Body of pancreas (tissue), 4 donors: ENCODE measurements at regions not wholly inside any gene's neighbourhood (a gene's known extent, or its start where the extent isn't known, plus 50 kb on each side); places are given as distances from the start of the nearest gene placed in this dataset.
A peak's percentile ranks its signal among the peaks of the same experiment; 100 is the strongest.

Source experiments
- ATAC-seq: fragments of 150-250 bp; one replicate; pipeline ENCODE4 v1.9.1; 2016
- DNase-seq, 4 donors: peaks; one replicate each; pipeline ENCODE4 v3.0.0-alpha.2; 2019
- H3K27ac ChIP-seq, 4 donors: fragments of 200-600 bp; sonication (generic); 1 replicate in 3 of 4; 2 replicates in 1 of 4; pipeline versions ENCODE4 v1.5.1 to v1.6.1; 2016 to 2019; ENCODE audit warnings: mild to moderate bottlenecking in 1 of 4, mixed read lengths in 1 of 4, moderate library complexity in 1 of 4
- H3K27me3 ChIP-seq, 2 donors: fragments of 200-600 bp; sonication (generic); one replicate each; pipeline ENCODE4 v1.6.0; 2016; ENCODE audit warnings: mild to moderate bottlenecking in 1 of 2
- H3K36me3 ChIP-seq, 2 donors: fragments of 200-600 bp; sonication (generic); replicated peaks in 1 of 2; 2 replicates each; pipeline ENCODE4 v1.5.1; 2016; ENCODE audit warnings: low read depth in 2 of 2; ENCODE audit not compliant: insufficient read depth in 1 of 2
- H3K4me1 ChIP-seq: fragments of 200-600 bp; sonication (generic); one replicate; pipeline ENCODE4 v1.6.0; 2016
- H3K4me3 ChIP-seq, 2 donors: fragments of 200-600 bp; sonication (generic); 1 replicate in 1 of 2; 2 replicates in 1 of 2; pipeline ENCODE4 v1.5.1; 2016 to 2019
- H3K9me3 ChIP-seq, 3 donors: fragments of 200-600 bp; sonication (generic); 1 replicate in 2 of 3; 2 replicates in 1 of 3; pipeline ENCODE4 v1.5.1; 2016
- CTCF ChIP-seq, 7 experiments: fragments of 450-650 bp in 4 of 7; fragments of 200-600 bp in 3 of 7; sonication (generic) in 3 of 7; IDR thresholded peaks; one replicate each; pipeline ENCODE4 v1.5.1; 2016 to 2019; ENCODE audit warnings: antibody characterized with exemption in 7 of 7
- POLR2A ChIP-seq, 3 donors: fragments of 450-650 bp; IDR thresholded peaks; one replicate each; pipeline ENCODE4 v1.6.1; 2016; ENCODE audit warnings: antibody characterized with exemption in 3 of 3, mild to moderate bottlenecking in 2 of 3
- WGBS, 2 donors: methylation state at CpG; one replicate each; pipeline ENCODE4 v1.1.5; 2017; 5-methylcytosine and 5-hydroxymethylcytosine counted together
- intact Hi-C: fragments of 100-400 bp; cut with DNase I; formaldehyde crosslinking; loops from one replicate; pipeline ENCODE4 v1.15.1; 2023

DNA sequence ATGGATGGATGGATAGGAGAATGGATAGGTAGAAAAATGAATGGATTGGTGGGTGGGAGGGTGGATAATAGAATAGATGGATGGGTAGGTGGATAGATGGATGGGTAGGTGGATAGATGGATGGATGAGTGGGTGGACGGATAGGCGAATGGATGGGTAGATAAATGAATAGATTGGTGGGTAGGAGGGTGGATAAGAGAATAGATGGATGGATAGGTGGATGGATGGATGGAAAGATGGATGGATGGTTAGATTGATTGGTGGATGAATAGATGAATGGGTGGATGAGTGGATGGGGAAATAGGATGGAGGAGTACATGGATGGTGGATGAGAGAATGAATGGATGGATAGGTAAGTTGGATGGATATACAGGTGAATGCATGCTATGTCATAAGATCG lies 110.5 kb downstream of the CEBPB start:
- H3K4me1 ChIP-seq, result peaks cover 22% of the 10 kb centered on the region
- DNase-seq, result no peak
- intact Hi-C loops, result no loop called here

GRCh38 chr20:50301712-50302111 lies 111.1 kb downstream of the CEBPB start:
- ATAC-seq (no peak), DNase-seq (no peak)
- intact Hi-C loops, result no loop called here

More for the DNA sequence above, 110.5 kb downstream of the CEBPB start:
- no peak for ATAC-seq
- no peaks in the 10 kb centered on the region for H3K36me3 ChIP-seq
- H3K9me3 ChIP-seq, result no peaks in the 10 kb centered on the region
- H3K27me3 ChIP-seq, result no peaks in the 10 kb centered on the region
- 78 to 81% methylated on average over 3 of the region's 3 CpGs for WGBS, 2 donors
- H3K27ac ChIP-seq, result no peak overlapping the region
- no peak overlapping the region for H3K4me3 ChIP-seq
- TF ChIP-seq POLR2A (IDR thresholded peaks at IDR 0.05) (no peak), CTCF (IDR thresholded peaks at IDR 0.05) (no peak)

DNA sequence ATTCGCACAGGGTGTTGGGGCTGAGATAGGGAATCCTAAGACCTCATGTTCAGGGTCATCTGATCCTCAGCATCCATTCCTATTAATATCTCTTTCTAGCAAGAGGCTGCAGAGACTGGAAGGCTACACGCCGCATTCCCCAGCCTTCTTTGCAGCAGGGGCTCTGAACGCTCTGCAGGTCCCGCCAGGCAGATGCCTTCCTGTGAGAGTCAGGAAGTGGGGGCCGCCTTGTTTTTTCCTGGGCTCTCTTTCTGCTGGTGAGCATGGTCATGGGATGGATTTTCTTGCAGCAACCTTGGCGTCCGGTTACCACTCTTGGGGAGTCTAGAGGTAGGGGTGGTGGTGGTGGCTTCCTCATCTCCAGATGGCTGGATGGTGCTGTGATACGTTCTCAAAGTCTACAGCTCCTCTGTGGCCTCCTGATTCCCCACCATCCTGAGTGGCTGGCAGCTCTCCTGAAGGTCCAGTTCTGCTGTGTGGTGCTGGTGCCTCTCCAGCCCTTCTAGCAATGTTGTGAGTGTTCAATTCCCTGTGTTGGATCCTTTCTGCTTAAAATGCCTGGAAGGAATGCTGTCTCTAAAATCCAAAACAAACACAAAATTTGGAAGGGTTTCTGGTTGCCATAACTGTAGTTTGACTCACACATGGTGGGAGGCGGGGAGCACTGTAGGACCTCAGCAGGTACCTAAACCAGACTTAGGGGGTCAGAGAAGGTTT lies 111.9 kb downstream of the CEBPB start:
- no peak overlapping the region for H3K4me3 ChIP-seq
- H3K4me1 ChIP-seq, result peaks cover 28% of the 10 kb centered on the region
- H3K9me3 ChIP-seq, result no peaks in the 10 kb centered on the region
- intact Hi-C loops, result no loop called here
- no peak for TF ChIP-seq POLR2A (IDR thresholded peaks at IDR 0.05)
- no peak for TF ChIP-seq CTCF (IDR thresholded peaks at IDR 0.05)
- DNase-seq (no peak), ATAC-seq (no peak)
- H3K27me3 ChIP-seq, result no peaks in the 10 kb centered on the region
- H3K27ac ChIP-seq, result peak overlapping the region in 1 of 4 donors; percentile 13
- no peaks in the 10 kb centered on the region for H3K36me3 ChIP-seq
- 70 to 84% methylated on average over 10 of the region's 10 CpGs for WGBS, 2 donors

More at GRCh38 chr20:50301712-50302111, 111.1 kb downstream of the CEBPB start:
- Histone ChIP-seq H3K9me3 (no peaks in the 10 kb centered on the region), H3K36me3 (no peaks in the 10 kb centered on the region), H3K4me3 (no peak overlapping the region), H3K4me1 (peaks cover 27% of the 10 kb centered on the region), H3K27ac (no peak overlapping the region), H3K27me3 (no peaks in the 10 kb centered on the region)
- TF ChIP-seq POLR2A (IDR thresholded peaks at IDR 0.05), result no peak
- TF ChIP-seq CTCF (IDR thresholded peaks at IDR 0.05), result no peak

- peak overlapping the region; percentile 1 to 65 (median 44) for H3K27ac ChIP-seq
- WGBS, 2 donors, result 64 to 68% methylated on average over 11 of the region's 11 CpGs
- H3K9me3 ChIP-seq, result no peaks in the 10 kb centered on the region
- H3K4me3 ChIP-seq, result no peak overlapping the region
- ATAC-seq, result peak; percentile 8
- no peaks in the 10 kb centered on the region for H3K36me3 ChIP-seq
- intact Hi-C loops, result no loop called here
- TF ChIP-seq POLR2A (IDR thresholded peaks at IDR 0.05) (no peak), CTCF (IDR thresholded peaks at IDR 0.05) (no peak)
- peaks cover 35% of the 10 kb centered on the region for H3K4me1 ChIP-seq
- peak; percentile 68 to 82 (median 82) for DNase-seq
- no peaks in the 10 kb centered on the region for H3K27me3 ChIP-seq
Measured at GRCh38 chr20:50303573-50304500, 113.2 kb downstream of the CEBPB start.
